HG03575 (cell line): ENCODE measurements at regions not wholly inside any gene's neighbourhood (a gene's known extent, or its start where the extent isn't known, plus 50 kb on each side); places are given as distances from the start of the nearest gene placed in this dataset.

Experiments
- ATAC-seq: cut with Tn5 transposase; IDR thresholded peaks from one replicate; pipeline ENCODE4 v1.9.1; 2021; ENCODE audit not compliant: unreplicated experiment, insufficient number of reproducible peaks, low FRiP score; ENCODE audit errors: extremely low read depth

GRCh38 chr5:128591598-128592455 is 53.8 kb upstream of the FBN2 start:
- ATAC-seq = no peak

DNA sequence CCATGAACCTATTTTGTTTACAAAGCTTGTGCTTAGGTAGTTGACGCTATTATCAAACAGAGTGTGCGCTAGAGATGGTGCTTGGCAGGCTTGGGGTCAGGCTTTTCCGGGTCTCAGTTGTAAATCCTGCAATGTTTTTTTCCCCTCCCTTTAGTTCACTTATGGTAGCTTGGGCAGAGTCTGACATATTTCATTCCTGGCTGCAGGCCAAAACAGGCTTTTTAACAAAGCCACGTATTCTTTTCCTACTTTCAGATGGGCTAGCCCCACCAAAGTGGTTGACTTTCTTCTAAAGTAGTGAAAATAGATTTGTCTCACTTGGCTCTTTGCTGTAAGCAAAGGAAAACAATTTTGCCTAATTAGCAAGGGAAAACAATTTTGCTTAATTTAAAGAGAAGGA is 58.0 kb upstream of the FBN2 start:
- ATAC-seq = no peak

DNA sequence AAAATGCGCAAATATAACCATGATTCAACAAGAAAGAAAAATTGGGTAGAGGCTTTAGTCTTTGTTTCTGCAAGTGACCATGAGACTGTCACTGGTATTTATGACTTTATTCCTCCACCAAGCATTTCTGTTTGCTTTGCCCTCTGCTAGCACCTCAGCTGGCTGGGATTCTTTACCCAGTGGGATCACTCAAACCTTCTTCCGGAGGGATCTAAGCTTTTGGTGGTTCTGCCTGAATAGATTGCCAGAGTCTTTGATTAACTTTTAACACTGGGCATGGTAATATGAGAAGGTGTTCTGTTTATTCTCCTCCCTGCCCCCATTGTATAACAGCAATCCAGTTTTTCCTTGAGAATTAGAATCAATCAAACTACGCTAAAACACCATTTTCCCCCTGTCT is 59.1 kb upstream of the FBN2 start:
- ATAC-seq = no peak

DNA sequence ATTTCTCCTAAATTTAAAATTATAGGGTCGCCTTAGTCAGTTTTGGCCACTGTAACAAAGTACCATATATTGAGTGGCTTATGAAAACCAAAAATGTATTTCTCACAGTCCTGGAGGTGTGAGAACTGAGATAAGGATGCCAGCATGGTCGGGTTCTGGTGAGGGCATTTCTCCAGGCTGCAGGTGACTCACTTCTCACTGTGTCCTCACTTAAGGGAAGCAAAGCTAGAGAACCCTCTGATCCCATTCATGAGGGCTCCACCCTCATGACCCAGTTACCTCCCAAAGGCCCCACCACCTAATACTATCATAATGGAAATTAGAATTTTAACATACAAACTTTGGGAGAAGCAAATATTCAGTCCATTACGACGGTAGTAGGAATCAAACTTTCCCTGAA is 75.1 kb upstream of the FBN2 start:
- ATAC-seq = no peak

DNA sequence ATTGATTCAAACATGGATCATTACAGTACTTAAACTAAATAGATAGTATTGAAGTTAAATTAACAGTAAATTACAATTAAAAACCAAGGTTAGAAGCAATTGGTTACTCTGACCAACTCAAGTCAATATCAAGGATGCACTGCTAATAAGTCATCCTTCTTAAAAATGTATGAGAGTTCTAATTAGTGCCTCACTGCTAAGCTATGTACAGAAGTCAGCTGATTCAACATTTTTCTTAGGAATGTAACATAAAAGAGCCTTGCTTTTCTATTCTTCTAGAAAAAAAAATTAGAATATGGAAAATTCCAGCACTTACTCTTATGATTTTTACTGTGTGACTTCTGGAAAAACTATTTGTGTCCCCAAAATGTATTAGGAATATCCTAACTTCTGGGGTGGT is 75.7 kb upstream of the FBN2 start:
- no peak for ATAC-seq

- ATAC-seq = no peak
These were observed 77.5 kb upstream of the FBN2 start for GRCh38 chr5:128615578-128615977.

DNA sequence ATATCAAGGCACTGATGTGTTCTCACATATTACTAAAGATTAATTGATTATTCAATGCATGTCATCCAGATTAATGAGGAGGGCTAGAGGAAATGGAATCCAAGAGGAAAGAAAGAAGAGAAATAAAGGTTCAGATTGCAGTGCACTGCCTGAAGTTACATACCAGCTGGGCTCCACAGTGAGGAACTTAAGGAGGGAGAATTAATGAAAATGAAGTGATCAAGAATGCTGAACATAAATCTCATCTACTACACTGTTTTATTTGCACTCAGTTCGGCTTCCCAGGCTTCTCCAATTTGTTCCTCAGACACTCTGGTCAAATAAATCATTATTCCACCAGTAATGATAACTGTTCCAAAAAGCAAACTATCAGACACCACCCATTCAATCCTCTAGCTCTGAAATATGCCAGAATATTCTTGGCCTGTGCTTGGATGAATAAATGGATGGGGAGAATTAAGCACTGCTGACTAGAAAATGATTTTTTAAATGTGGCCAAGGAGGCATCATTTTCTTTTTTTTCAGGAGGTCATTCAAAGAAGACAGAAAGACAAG is 88.6 kb upstream of the FBN2 start:
- ATAC-seq = no peak

GRCh38 chr5:128627939-128628338 is 89.9 kb upstream of the FBN2 start:
- no peak for ATAC-seq

- no peak for ATAC-seq
These were observed 91.1 kb upstream of the FBN2 start for GRCh38 chr5:128629157-128629556.

DNA sequence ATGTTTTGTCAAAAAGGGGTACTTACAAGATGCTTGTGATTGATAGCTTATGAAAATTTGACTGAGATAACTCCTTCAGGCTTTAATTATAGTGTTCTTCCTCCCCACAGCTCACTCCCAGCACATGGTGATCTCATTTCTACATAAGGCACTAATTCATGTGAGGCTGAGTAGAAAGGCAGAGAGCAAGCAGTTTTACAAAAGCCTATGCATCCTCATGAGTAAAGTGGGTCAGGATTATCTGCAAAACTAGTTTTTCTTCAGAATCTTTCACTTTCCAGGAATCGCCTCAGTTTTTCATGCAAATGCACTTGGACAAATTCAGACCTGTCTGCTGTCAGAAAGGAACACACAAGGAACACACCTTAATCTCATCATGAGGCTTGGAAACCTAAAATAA is 92.1 kb upstream of the FBN2 start:
- ATAC-seq = no peak

- ATAC-seq = no peak
These were observed 93.7 kb upstream of the FBN2 start for GRCh38 chr5:128631771-128632170.

- ATAC-seq = no peak
These were observed 94.2 kb upstream of the FBN2 start for GRCh38 chr5:128632264-128632663.

DNA sequence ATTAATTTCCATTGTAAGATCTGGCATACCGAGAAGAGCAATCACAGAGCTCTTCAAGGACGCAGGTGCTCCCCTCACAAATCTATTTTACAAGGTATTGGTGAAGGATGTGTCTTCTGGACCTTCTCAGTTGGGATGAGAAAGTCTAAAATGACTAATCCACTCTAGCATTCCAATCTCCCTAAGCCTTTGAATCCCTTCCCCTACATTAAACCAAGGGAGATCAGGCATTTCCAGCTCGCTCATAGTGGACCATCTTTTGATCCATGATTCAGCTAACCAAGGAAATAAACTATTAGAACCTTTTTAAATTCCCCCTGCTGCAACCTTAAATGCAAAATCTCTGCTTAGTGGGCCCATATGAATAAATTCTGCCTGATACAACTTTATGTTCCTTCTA is 95.9 kb upstream of the FBN2 start:
- ATAC-seq = no peak

GRCh38 chr5:128635379-128635778 is 97.3 kb upstream of the FBN2 start:
- no peak for ATAC-seq

GRCh38 chr5:128636361-128636760 is 98.3 kb upstream of the FBN2 start:
- no peak for ATAC-seq

DNA sequence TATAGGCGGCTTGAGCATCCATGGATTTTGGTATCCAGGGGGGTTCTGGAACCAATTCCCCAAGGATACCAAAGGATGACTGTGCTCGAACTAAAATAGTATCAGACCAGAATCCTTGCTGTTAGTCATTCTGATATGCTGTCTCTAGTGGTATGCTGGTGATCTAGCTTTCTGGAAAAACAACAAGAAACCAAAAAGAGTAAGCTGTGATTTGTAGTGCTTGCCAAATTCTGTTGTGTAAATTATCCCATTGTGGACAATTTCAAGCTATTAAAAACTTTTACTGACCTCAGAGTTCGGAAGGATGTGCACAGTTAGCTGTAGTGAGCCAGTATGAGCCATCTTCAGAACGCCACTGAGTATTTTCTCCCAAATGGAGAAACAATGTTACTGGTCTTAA is 99.0 kb upstream of the FBN2 start:
- ATAC-seq = no peak

- ATAC-seq = no peak
These were observed 103.8 kb upstream of the FBN2 start for GRCh38 chr5:128641861-128642260.

DNA sequence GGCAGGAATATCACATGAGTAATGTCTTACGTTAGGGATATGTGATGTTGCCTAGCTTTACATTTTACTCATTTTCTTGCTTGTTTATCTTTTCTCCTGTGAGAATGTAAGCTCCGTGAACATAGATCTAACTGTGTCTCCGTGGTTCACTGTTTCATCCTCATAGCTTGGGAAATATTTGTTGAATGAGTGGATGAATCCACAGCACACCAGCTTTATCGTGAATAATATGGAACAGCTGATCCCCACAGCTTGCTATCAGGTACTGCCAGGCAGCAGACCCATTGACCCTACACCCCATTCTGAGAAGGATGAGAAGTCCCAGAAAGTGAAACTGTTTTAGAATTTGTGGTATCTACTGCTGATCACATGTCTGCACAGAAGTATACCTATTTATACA is 106.8 kb upstream of the FBN2 start:
- no peak for ATAC-seq

GRCh38 chr5:128645581-128645980 is 107.5 kb upstream of the FBN2 start:
- no peak for ATAC-seq

- no peak for ATAC-seq
These were observed 108.1 kb upstream of the FBN2 start for GRCh38 chr5:128646176-128646575.

- ATAC-seq = no peak
These were observed 111.1 kb upstream of the FBN2 start for GRCh38 chr5:128649192-128649591.
